Activated B cell treated with CpG ODN at 0.5 μM for 24 hours (primary cell): ENCODE measurements at regions not wholly inside any gene's neighbourhood (a gene's known extent, or its start where the extent isn't known, plus 50 kb on each side); places are given as distances from the start of the nearest gene placed in this dataset.
"Not testable (repeated sequence)": the region's sequence is repeated elsewhere in the genome, so short reads cannot be mapped to it uniquely, and the experiment has no call there.

Experiments
- ATAC-seq: fragments of 200-7000 bp; cut with Tn5 transposase; one replicate; pipeline ENCODE4 v1.10.0; 2021; ENCODE audit warnings: low read depth, mild to moderate bottlenecking, moderate library complexity
- CTCF ChIA-PET: fragments of 350-600 bp; sonication (Branson Sonifier 250); formaldehyde crosslinking; loops from one replicate; lab custom pipeline; 2021; ENCODE audit warnings: antibody characterized with exemption; lab: Charles Lee
- POLR2A ChIA-PET: fragments of 350-600 bp; sonication (Branson Sonifier 250); formaldehyde crosslinking; loops from one replicate; lab custom pipeline; 2021; ENCODE audit warnings: antibody characterized with exemption; lab: Charles Lee
- DNase-seq: peaks from one replicate; pipeline ENCODE4 v3.0.0; 2022
- H3K27ac Mint-ChIP-seq: one replicate; pipeline ENCODE4 v1.8.0; 2020; ENCODE audit warnings: mixed read lengths
- H3K27me3 Mint-ChIP-seq: one replicate; pipeline ENCODE4 v1.8.0; 2021; ENCODE audit warnings: mixed read lengths
- H3K36me3 Mint-ChIP-seq: one replicate; pipeline ENCODE4 v1.8.0; 2021; ENCODE audit warnings: low read depth, mixed read lengths
- H3K4me1 Mint-ChIP-seq: one replicate; pipeline ENCODE4 v1.8.0; 2021; ENCODE audit warnings: mixed read lengths
- H3K4me3 Mint-ChIP-seq: one replicate; pipeline ENCODE4 v1.8.0; 2020; ENCODE audit warnings: mild to moderate bottlenecking, mixed read lengths
- H3K9me3 Mint-ChIP-seq: one replicate; pipeline ENCODE4 v1.8.0; 2020; ENCODE audit warnings: mixed read lengths
- intact Hi-C: fragments of 100-400 bp; cut with micrococcal nuclease; formaldehyde crosslinking; loops from one replicate; pipeline ENCODE4 v1.15.1; 2024
- TF ChIP-seq, protein P1 (sequence below): fragments of 200-600 bp; IDR thresholded peaks from one replicate; pipeline ENCODE4 v1.8.0; 2022; ENCODE audit warnings: antibody characterized with exemption, mild to moderate bottlenecking

DNA sequence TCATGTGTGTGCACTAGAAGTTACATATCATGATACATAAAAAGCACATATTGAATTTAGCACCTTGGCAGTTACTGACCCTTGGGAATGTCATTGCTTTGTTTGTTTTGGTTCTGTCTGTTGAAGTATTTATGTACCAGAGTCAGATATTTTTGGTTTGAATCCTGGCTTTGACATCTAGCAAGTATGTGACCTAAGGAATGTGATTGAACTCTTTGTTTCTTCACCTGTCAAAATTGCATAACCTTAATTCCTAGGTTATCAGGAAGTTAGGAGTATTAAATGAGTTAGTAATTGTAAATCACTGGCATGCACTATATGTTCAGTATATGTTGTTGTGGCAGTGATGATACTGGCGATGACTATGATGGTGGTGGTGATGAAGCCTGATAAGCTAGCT, 1003.5 kb upstream of the NRXN1 start:
- intact Hi-C loops = no loop called here
- Mint-ChIP-seq H3K4me3 (no peak overlapping the region), H3K4me1 (no peaks in the 10 kb centered on the region), H3K36me3 (no peaks in the 10 kb centered on the region), H3K9me3 (no peaks in the 10 kb centered on the region), H3K27ac (no peak overlapping the region), H3K27me3 (no peaks in the 10 kb centered on the region)
- CTCF ChIA-PET = no interaction called here
- DNase-seq (no peak), ATAC-seq (no peak)
- POLR2A ChIA-PET = no interaction called here
- TF ChIP-seq, protein P1, sequence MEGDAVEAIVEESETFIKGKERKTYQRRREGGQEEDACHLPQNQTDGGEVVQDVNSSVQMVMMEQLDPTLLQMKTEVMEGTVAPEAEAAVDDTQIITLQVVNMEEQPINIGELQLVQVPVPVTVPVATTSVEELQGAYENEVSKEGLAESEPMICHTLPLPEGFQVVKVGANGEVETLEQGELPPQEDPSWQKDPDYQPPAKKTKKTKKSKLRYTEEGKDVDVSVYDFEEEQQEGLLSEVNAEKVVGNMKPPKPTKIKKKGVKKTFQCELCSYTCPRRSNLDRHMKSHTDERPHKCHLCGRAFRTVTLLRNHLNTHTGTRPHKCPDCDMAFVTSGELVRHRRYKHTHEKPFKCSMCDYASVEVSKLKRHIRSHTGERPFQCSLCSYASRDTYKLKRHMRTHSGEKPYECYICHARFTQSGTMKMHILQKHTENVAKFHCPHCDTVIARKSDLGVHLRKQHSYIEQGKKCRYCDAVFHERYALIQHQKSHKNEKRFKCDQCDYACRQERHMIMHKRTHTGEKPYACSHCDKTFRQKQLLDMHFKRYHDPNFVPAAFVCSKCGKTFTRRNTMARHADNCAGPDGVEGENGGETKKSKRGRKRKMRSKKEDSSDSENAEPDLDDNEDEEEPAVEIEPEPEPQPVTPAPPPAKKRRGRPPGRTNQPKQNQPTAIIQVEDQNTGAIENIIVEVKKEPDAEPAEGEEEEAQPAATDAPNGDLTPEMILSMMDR = no peak

DNA sequence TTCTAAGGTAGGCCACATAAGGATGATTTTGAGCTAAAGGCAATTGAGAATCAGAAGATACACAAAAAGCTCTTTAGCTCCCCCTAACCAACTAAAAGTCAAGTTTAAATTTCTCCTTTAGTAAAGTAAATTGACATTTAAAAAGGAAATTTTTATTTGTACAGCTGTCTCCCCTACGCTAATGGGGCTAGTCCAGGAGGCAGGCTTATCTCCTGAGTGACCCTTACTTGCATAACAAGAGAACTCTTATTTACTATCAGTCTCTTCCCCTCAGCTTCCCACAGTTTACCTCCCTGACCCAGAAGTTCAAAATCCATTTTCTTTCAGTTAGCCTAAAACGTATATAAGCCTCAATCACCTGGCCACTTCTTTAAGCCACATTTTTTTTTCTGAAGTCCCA, 1002.8 kb upstream of the NRXN1 start:
- POLR2A ChIA-PET = no interaction called here
- Mint-ChIP-seq H3K4me1 (no peaks in the 10 kb centered on the region), H3K9me3 (no peaks in the 10 kb centered on the region)

DNA sequence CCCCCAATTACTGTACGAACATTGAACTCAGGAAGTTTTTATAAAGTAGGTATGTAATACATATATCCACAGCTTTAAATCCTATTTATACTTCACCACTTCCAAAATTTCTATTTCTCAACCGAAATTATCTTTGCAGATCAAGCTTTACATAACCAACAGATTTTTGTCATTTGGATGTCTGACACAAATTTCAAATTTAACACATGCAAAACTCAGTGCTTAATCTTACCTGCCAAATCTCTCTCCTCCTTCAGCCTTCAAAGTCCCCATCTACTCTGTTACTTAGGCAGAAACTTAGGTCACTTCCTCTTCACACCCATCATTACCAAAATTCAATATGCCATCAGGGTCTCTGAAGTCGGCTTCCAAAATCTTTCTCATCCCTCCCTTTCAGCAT, 990.1 kb upstream of the NRXN1 start:
- Mint-ChIP-seq H3K4me1 (no peaks in the 10 kb centered on the region), H3K36me3 (no peaks in the 10 kb centered on the region), H3K4me3 (no peak overlapping the region), H3K9me3 (peaks cover 6% of the 10 kb centered on the region), H3K27ac (no peak overlapping the region), H3K27me3 (no peaks in the 10 kb centered on the region)
- DNase-seq = no peak
- TF ChIP-seq, protein P1 = no peak
- intact Hi-C loops = no loop called here
- ChIA-PET CTCF (no interaction called here), POLR2A (no interaction called here)
- ATAC-seq = no peak

More for the DNA sequence above, 1002.8 kb upstream of the NRXN1 start:
- ATAC-seq (no peak), DNase-seq (no peak)
- intact Hi-C loops = no loop called here
- no peaks in the 10 kb centered on the region for H3K36me3 Mint-ChIP-seq
- no peak overlapping the region for H3K27ac Mint-ChIP-seq
- H3K4me3 Mint-ChIP-seq = no peak overlapping the region
- TF ChIP-seq, protein P1 = no peak
- H3K27me3 Mint-ChIP-seq = no peaks in the 10 kb centered on the region
- CTCF ChIA-PET = no interaction called here

DNA sequence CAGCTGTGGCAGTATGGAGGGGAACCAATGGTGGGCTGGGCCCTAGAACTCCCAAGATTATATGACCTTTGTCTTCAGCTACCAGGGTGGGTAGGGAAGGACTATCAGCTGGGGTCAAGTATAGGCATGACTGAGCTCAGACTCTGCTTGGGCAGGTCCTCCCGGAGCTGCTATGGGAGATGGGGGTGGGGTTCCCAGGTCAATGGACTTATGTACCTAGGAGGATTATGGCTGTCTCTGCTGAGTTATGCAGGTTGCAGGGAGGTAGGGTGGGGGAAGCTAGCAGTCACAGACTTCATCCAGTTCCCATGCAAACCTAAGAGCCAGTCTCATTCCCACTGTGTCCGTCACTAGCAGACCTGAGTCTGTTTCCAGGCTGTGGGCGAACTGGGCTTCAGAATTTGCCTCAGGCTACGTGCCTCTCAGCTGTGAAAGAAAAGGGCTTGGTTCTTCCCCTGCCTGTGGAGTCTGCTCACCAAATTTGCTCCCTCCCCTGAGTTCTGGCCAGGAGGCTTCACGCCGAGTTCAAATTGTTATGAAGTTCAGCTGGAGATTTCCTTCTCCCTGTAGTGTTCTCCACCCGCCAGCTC, 985.8 kb upstream of the NRXN1 start:
- Mint-ChIP-seq H3K4me3 (no peak overlapping the region), H3K27ac (no peak overlapping the region), H3K4me1 (no peaks in the 10 kb centered on the region), H3K27me3 (no peaks in the 10 kb centered on the region), H3K36me3 (no peaks in the 10 kb centered on the region), H3K9me3 (peaks cover 8% of the 10 kb centered on the region)
- ChIA-PET POLR2A (no interaction called here), CTCF (no interaction called here)
- intact Hi-C loops = no loop called here
- DNase-seq = no peak
- TF ChIP-seq, protein P1 = no peak
- no peak for ATAC-seq

DNA sequence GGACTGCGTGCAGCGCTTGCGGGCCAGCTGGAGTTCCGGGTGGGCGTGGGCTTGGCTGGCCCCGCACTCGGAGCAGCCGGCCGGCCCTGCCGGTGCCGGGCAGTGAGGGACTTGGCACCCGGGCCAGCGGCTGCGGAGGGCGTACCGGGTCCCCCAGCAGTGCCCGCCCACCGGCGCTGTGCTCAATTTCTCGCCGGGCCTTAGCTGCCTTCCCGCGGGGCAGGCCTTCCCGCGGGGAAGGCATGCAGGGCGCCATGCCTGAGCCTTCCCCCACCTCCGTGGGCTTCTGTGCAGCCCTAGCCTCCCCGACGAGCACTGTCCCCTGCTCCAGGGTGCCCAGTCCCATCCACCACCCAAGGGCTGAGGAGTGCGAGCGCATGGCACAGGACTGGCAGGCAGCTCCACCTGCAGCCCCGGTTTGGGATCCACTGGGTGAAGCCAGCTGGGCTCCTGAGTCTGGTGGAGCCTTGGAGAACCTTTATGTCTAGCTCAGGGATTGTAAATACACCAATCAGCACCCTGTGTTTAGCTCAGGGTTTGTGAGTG, 975.0 kb upstream of the NRXN1 start:
- ATAC-seq, POLR2A ChIA-PET, CTCF ChIA-PET, H3K4me3 Mint-ChIP-seq, H3K9me3 Mint-ChIP-seq, H3K27ac Mint-ChIP-seq, H3K36me3 Mint-ChIP-seq, H3K4me1 Mint-ChIP-seq, intact Hi-C loops, DNase-seq, H3K27me3 Mint-ChIP-seq: not testable (repeated sequence)
